ENCODE measurements at regions not wholly inside any gene's neighbourhood (a gene's known extent, or its start where the extent isn't known, plus 50 kb on each side); places are given as distances from the start of the nearest gene placed in this dataset.
"Not testable (repeated sequence)": the region's sequence is repeated elsewhere in the genome, so short reads cannot be mapped to it uniquely, and the experiment has no call there.

DNA sequence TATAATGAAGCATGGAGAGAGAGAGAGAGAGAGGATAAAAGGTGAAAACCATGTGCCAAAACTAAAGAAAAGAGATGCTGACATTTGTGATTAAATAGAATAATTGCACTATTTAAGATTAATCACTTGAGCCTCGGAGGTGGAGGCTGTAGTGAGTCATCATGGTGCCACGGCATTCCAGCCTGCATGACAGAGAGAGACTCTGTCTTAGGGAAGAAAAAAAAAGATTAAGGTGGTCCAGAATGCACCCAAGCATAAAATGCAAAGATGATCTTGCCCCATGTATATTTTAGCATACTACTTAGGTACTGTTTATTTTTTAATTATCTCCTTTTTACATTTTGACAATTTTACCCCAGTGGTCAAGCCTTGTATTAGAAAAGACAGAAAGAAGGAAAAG, 742.5 kb downstream of the SPATA31A1 start:
- DNase-seq; H3K9me3 ChIP-seq (ENCODE audit: severe bottlenecking): not testable (repeated sequence)

DNA sequence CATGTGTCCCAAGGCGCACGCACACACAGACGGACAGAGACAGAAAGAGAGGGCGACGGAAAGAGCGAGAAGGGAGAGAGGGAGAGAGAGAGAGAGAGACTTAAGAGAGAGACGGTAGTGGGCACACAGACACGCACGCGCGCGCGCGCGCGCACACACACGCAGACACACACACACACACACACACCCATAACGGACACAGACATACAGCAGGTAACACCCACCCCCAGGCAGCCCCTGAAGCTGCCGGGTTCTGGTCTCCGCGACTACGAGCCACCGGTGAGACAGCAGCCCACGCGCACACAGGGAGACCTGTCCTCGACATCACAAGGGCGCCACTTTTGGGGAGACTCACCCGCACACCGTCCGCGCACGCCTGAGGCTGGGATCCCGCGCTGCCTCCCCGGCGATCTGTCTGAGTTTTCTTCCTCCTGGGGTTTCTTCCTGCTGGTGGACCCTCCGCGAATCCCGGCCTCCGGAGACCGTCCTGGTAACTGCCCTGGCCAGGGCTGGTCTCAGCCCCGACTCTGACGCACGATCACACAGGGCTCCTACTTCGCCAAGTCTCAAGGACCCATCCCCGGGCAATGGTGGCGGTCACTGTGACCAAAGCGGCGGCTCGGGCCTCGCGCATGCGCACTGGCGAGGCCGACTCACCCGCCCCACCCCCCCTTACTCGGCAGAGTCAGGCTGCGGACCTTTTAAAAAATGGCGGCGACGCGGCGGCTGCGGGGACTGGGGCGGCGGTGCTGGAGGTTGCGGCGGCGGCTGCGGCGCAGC, 750.7 kb downstream of the SPATA31A1 start:
- H3K36me3 ChIP-seq; H3K4me3 ChIP-seq (ENCODE audit: low read depth, low read length); H3K27ac ChIP-seq; H3K9me3 ChIP-seq (ENCODE audit: severe bottlenecking); H3K27me3 ChIP-seq (ENCODE audit: insufficient read depth, low read depth, severe bottlenecking): not testable (repeated sequence)
- peak; percentile 8 for DNase-seq

More for the DNA sequence above, 742.5 kb downstream of the SPATA31A1 start:
- H3K36me3 ChIP-seq; H3K27me3 ChIP-seq (ENCODE audit: insufficient read depth, low read depth, severe bottlenecking); H3K4me3 ChIP-seq (ENCODE audit: low read depth, low read length); H3K27ac ChIP-seq: not testable (repeated sequence)

DNA sequence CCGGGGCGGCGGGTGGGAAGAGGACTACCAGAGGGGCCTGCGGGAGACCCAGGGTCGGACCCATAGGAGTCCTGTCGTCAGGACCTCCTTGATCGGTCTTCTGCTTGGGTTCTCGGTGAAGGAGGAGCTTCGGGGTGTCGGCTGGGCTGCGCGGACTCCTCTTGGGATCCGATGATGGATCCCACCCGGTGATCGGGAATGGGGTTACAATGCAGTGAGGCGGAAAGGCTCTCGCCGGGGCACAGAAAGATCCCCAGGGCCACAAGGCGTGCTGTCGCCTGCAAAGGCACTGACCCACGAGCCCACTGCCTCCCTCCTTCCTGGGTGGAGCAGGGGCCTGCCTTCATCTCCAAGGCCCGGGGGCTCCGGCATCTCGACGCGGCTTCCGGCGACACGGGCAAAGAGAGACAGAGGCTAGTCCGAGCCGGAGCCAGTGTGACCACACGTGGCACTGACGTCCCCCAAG, 751.3 kb downstream of the SPATA31A1 start:
- not testable (repeated sequence) for H3K9me3 ChIP-seq (ENCODE audit: severe bottlenecking); DNase-seq; H3K27ac ChIP-seq; H3K4me3 ChIP-seq (ENCODE audit: low read depth, low read length); H3K36me3 ChIP-seq; H3K27me3 ChIP-seq (ENCODE audit: insufficient read depth, low read depth, severe bottlenecking)

GRCh38 chr9:40107251-40107650, 751.8 kb downstream of the SPATA31A1 start:
- not testable (repeated sequence) for DNase-seq; H3K27me3 ChIP-seq (ENCODE audit: insufficient read depth, low read depth, severe bottlenecking); H3K27ac ChIP-seq; H3K9me3 ChIP-seq (ENCODE audit: severe bottlenecking); H3K4me3 ChIP-seq (ENCODE audit: low read depth, low read length); H3K36me3 ChIP-seq

GRCh38 chr9:40108465-40108864, 753.0 kb downstream of the SPATA31A1 start:
- H3K9me3 ChIP-seq (ENCODE audit: severe bottlenecking); H3K36me3 ChIP-seq; DNase-seq; H3K4me3 ChIP-seq (ENCODE audit: low read depth, low read length); H3K27me3 ChIP-seq (ENCODE audit: insufficient read depth, low read depth, severe bottlenecking); H3K27ac ChIP-seq: not testable (repeated sequence)

- DNase-seq; H3K27ac ChIP-seq; H3K36me3 ChIP-seq; H3K9me3 ChIP-seq (ENCODE audit: severe bottlenecking); H3K4me3 ChIP-seq (ENCODE audit: low read depth, low read length); H3K27me3 ChIP-seq (ENCODE audit: insufficient read depth, low read depth, severe bottlenecking): not testable (repeated sequence)
Observed at GRCh38 chr9:40110751-40111150, 755.3 kb downstream of the SPATA31A1 start.

DNA sequence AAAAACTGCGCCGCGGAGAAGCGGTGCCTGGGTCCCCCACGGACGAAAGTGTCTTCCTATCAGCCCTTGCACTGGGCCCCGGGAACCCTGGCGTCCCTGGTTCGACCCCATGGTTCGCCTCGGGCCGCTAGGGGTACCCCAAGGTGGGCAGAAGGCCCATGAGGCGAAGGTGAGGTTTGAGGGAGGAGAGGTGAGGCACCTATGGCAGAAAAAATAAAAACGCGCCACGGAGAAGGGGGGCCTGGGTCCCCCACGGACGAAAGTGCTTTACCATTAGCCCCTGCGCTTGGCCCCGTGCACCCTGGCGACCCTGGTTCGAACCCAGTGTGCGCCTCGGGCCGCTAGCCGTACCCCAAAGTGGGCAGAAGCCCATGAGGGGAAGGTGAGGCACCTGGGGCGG, 756.1 kb downstream of the SPATA31A1 start:
- not testable (repeated sequence) for DNase-seq; H3K4me3 ChIP-seq (ENCODE audit: low read depth, low read length); H3K27me3 ChIP-seq (ENCODE audit: insufficient read depth, low read depth, severe bottlenecking); H3K9me3 ChIP-seq (ENCODE audit: severe bottlenecking); H3K36me3 ChIP-seq; H3K27ac ChIP-seq

DNA sequence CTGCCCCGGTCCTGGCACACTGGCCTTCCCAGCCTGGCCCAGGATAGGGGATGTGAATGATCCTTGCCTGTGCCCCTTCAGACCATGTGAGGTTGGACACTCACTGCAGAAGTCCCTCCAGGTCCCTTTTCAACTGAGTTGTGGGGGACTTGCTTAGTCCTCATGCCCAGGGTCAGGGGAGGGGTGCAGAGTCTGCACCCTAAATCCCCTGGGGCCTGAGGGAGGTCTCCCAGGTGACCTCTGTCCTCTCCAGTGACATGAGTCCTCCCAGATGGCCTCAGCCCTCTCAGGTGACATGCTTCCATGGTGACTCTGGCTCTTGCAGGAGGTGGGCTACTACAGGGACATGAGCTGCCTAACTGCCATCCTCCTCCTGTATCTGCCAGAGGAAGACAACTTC, 775.1 kb downstream of the SPATA31A1 start:
- H3K9me3 ChIP-seq (ENCODE audit: severe bottlenecking); H3K27ac ChIP-seq; H3K4me3 ChIP-seq (ENCODE audit: low read depth, low read length); DNase-seq; H3K36me3 ChIP-seq; H3K27me3 ChIP-seq (ENCODE audit: insufficient read depth, low read depth, severe bottlenecking): not testable (repeated sequence)

GRCh38 chr9:40169204-40169603, 813.7 kb downstream of the SPATA31A1 start:
- H3K27me3 ChIP-seq (ENCODE audit: insufficient read depth, low read depth, severe bottlenecking); DNase-seq; H3K27ac ChIP-seq; H3K9me3 ChIP-seq (ENCODE audit: severe bottlenecking); H3K4me3 ChIP-seq (ENCODE audit: low read depth, low read length); H3K36me3 ChIP-seq: not testable (repeated sequence)

DNA sequence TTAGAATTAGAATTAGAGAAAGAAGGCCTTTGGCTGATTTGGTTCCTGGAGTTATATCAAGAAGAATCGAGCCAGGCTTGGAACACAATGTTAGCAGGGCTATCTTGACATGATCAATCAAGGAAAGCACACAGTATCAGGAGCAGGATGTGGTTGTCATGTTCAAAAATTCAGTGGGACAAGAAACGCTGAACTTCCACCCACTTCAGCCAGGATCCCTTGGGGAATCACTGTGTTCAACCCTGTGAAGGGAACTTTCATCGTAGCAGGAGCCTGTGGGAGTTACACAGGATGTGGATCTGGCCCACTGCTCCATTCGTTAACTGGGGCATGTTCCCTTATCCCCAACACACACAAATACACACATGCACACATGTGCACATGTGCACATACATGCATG, 817.8 kb downstream of the SPATA31A1 start:
- DNase-seq, H3K27ac ChIP-seq: not testable (repeated sequence)

DNA sequence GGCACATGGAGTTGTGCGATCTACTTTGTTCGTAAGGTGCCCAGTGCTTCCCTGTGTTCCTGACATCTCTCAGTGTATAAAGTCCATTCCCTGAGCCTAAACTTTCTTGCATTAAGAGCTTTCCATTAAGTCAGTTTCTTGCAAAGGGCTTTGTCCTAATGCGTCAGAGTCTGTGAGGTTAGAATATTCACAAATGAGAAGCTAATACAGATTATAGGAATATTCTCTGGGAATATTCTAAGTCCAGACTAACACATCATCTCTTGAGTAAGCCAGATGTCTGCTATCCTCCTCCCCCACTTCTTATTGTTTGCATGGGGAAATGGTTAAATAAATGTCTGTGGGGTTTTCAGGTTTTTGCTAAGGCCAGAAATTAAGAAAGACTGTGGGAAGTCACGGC, 818.6 kb downstream of the SPATA31A1 start:
- H3K9me3 ChIP-seq (ENCODE audit: severe bottlenecking); H3K36me3 ChIP-seq; DNase-seq; H3K4me3 ChIP-seq (ENCODE audit: low read depth, low read length); H3K27ac ChIP-seq; H3K27me3 ChIP-seq (ENCODE audit: insufficient read depth, low read depth, severe bottlenecking): not testable (repeated sequence)

More for the DNA sequence above, 817.8 kb downstream of the SPATA31A1 start:
- H3K9me3 ChIP-seq (ENCODE audit: severe bottlenecking); H3K27me3 ChIP-seq (ENCODE audit: insufficient read depth, low read depth, severe bottlenecking); H3K4me3 ChIP-seq (ENCODE audit: low read depth, low read length); H3K36me3 ChIP-seq: not testable (repeated sequence)

- not testable (repeated sequence) for H3K4me3 ChIP-seq (ENCODE audit: low read depth, low read length); DNase-seq; H3K9me3 ChIP-seq (ENCODE audit: severe bottlenecking); H3K36me3 ChIP-seq; H3K27me3 ChIP-seq (ENCODE audit: insufficient read depth, low read depth, severe bottlenecking); H3K27ac ChIP-seq
Observed at GRCh38 chr9:40177403-40177802, 821.9 kb downstream of the SPATA31A1 start.

- H3K4me3 ChIP-seq (ENCODE audit: low read depth, low read length); DNase-seq: not testable (repeated sequence)
Observed at GRCh38 chr9:40191403-40191802, 835.9 kb downstream of the SPATA31A1 start.

GRCh38 chr9:40192162-40192561, 836.7 kb downstream of the SPATA31A1 start:
- not testable (repeated sequence) for H3K27me3 ChIP-seq (ENCODE audit: insufficient read depth, low read depth, severe bottlenecking); H3K4me3 ChIP-seq (ENCODE audit: low read depth, low read length); H3K27ac ChIP-seq; H3K36me3 ChIP-seq; DNase-seq; H3K9me3 ChIP-seq (ENCODE audit: severe bottlenecking)

More at GRCh38 chr9:40191403-40191802, 835.9 kb downstream of the SPATA31A1 start:
- H3K27ac ChIP-seq; H3K36me3 ChIP-seq; H3K27me3 ChIP-seq (ENCODE audit: insufficient read depth, low read depth, severe bottlenecking); H3K9me3 ChIP-seq (ENCODE audit: severe bottlenecking): not testable (repeated sequence)

- H3K27me3 ChIP-seq (ENCODE audit: insufficient read depth, low read depth, severe bottlenecking): not testable (repeated sequence)
Observed at GRCh38 chr9:40196165-40196714, 840.8 kb downstream of the SPATA31A1 start.

More at GRCh38 chr9:40196165-40196714, 840.8 kb downstream of the SPATA31A1 start:
- DNase-seq; H3K27ac ChIP-seq; H3K9me3 ChIP-seq (ENCODE audit: severe bottlenecking); H3K36me3 ChIP-seq; H3K4me3 ChIP-seq (ENCODE audit: low read depth, low read length): not testable (repeated sequence)
